ENCODE measurements at regions not wholly inside any gene's neighbourhood (a gene's known extent, or its start where the extent isn't known, plus 50 kb on each side); places are given as distances from the start of the nearest gene placed in this dataset.

DNA sequence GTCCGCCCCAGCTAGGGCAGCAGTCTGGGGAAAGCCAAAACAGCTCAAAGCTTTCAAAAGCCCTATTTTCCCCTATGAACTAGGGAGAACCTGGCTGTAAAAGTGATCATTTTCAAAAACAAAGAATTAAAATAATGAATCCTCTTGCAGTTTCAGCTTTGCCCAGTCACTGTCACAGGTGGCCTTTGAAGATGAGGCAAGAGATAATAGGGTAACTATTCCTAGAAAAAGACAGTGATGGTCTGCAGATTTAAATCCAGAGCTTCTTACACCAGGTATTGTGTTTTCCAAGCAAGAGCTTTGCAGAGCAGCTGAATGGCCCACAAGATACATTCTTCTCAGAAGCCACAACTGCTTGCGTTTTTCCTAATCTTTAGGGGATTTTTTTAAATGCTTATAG, 80.2 kb upstream of the NUDT4 start:
- H3K4me3 ChIP-seq (ENCODE audit: control insufficient read depth, low read depth, low read length), result no peak overlapping the region
- DNase-seq (ENCODE audit: low read depth), result no peak
- TF ChIP-seq, protein P1, sequence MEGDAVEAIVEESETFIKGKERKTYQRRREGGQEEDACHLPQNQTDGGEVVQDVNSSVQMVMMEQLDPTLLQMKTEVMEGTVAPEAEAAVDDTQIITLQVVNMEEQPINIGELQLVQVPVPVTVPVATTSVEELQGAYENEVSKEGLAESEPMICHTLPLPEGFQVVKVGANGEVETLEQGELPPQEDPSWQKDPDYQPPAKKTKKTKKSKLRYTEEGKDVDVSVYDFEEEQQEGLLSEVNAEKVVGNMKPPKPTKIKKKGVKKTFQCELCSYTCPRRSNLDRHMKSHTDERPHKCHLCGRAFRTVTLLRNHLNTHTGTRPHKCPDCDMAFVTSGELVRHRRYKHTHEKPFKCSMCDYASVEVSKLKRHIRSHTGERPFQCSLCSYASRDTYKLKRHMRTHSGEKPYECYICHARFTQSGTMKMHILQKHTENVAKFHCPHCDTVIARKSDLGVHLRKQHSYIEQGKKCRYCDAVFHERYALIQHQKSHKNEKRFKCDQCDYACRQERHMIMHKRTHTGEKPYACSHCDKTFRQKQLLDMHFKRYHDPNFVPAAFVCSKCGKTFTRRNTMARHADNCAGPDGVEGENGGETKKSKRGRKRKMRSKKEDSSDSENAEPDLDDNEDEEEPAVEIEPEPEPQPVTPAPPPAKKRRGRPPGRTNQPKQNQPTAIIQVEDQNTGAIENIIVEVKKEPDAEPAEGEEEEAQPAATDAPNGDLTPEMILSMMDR (IDR thresholded peaks at IDR 0.05; ENCODE audit: control insufficient read depth, insufficient read depth, low read depth, low read length, missing control alignments), result no peak

DNA sequence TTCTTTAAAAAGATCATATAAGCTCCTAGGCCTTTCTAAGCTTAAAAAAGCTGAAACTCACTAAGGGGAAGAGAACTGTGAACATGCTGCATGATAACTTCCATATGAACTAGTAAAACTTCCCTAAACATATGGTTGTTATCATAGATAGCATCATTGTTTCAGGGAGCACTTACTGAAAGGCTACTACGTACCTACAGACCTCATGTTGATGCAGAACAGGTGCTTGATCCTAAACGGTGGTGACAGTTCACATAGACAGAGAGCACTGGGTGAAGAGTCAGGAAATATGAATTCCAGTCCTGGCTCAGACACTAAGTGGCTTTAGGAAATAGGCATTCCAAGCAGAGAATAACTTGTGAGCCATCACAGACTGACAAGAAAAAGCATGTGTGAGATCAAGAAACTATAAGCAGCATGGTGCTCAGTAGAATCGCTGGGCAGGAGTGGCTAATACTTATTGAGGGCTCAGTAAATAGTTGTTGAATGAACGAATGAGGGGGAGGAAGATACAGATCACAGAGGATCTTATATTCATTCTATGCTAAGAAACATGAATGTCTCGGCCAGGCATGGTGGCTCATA, 78.4 kb upstream of the NUDT4 start:
- no peak overlapping the region for H3K4me3 ChIP-seq (ENCODE audit: control insufficient read depth, low read depth, low read length)
- TF ChIP-seq, protein P1 (IDR thresholded peaks at IDR 0.05; ENCODE audit: control insufficient read depth, insufficient read depth, low read depth, low read length, missing control alignments), result no peak
- DNase-seq (ENCODE audit: low read depth), result no peak

DNA sequence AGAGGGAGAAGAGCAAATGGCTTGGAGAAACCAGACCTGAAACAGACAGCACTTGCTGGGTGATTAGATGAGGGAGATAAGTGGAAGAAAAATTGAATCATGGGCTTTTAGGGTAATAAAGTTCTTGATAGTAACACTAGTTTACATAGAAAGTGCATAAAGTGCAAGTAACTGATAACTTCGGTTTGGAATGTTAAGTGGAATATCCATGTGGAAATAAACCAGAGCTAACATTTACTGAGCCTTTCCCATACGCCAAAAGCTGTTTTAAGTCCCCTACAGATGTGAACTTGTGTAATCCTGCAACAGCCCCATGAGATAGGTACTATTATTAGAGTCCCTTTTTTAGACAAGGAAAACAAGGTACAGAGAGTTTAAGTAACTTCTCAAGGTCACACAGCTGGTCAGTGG, 77.1 kb upstream of the NUDT4 start:
- no peak overlapping the region for H3K4me3 ChIP-seq (ENCODE audit: control insufficient read depth, low read depth, low read length)
- TF ChIP-seq, protein P1 (IDR thresholded peaks at IDR 0.05; ENCODE audit: control insufficient read depth, insufficient read depth, low read depth, low read length, missing control alignments), result no peak
- DNase-seq (ENCODE audit: low read depth), result no peak

DNA sequence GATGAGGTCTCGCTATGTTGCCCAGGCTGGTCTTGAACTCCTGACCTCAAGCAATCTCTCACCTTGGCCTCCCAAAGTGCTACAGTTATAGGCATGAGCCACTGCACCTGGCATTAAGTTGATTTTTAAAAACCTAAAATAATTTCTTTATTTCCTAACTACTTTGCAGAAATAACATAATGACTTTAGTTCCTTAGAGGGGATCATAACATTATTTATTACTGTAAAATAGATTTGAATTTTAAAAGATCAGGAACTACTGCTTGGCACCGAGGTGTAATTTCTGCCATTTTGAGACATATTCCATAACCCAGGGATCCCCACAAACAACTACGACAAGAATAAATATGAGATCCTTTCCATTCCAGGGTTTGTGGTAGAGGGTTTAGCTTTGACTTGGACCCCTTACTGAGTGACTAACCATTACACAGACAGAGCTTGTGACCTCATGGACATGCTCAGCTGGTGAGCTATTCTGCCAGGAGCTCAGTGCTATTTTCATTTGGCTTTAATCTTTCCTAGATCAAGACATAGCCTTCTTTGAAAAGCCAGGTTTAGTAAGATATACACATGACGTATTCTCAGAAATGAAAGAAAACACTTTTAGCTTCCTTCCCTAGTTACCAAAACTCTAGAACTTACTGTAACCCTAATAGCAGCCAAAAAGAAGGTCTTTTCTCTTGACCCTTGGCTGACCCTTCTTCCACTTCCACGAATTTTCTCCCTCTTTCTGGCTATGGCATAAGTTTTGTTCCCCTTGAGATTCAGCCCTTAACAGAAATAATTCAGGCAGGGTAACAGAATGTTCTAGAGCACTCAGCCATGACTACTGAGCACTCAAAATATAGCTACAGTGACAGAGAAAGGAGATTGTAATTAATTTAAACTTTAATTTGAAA, 75.1 kb upstream of the NUDT4 start:
- no peak overlapping the region for H3K4me3 ChIP-seq (ENCODE audit: control insufficient read depth, low read depth, low read length)
- TF ChIP-seq, protein P1 (IDR thresholded peaks at IDR 0.05; ENCODE audit: control insufficient read depth, insufficient read depth, low read depth, low read length, missing control alignments), result no peak
- DNase-seq (ENCODE audit: low read depth), result no peak

DNA sequence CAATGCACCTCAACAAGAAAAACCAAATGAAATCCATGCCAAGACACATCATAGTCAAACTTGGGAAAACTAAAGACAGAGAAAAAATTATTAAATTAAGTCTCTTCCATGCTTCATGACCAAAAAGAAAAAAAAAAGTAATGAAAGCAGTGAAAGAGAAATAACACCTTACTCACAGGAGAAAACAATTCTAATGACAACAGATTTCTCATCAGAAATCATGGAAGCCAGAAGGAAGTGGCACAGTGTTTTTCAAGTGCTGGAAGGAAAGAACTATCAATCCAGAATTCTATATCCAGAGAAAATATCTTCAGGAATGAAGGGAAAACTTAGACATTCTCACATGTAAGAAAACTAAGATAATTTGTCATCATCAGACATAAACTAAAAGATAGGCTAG, 71.1 kb upstream of the NUDT4 start:
- no peak for DNase-seq (ENCODE audit: low read depth)
- TF ChIP-seq, protein P1 (IDR thresholded peaks at IDR 0.05; ENCODE audit: control insufficient read depth, insufficient read depth, low read depth, low read length, missing control alignments), result no peak
- H3K4me3 ChIP-seq (ENCODE audit: control insufficient read depth, low read depth, low read length), result no peak overlapping the region

DNA sequence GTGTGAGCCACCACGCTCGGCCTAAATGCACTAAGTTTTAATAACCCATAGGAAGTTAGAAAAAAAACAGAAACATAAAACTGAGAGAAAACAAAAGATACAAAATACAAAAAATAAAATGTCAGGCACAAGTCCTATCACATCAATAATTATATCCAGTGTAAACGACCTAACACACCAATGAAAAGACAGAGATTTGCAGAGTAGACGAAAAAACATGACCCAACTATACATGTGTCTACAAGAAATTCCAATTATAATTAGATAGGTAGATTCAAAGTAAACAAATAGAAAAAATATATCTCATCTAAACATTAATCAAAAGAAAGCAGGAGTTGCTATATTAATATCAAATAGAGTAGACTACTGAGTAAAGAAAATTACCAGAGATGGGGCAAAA, 69.4 kb upstream of the NUDT4 start:
- no peak for DNase-seq (ENCODE audit: low read depth)
- TF ChIP-seq, protein P1 (IDR thresholded peaks at IDR 0.05; ENCODE audit: control insufficient read depth, insufficient read depth, low read depth, low read length, missing control alignments), result no peak
- no peak overlapping the region for H3K4me3 ChIP-seq (ENCODE audit: control insufficient read depth, low read depth, low read length)
